HEK293 (cell line): ENCODE measurements at regions not wholly inside any gene's neighbourhood (a gene's known extent, or its start where the extent isn't known, plus 50 kb on each side); places are given as distances from the start of the nearest gene placed in this dataset.

ENCODE experiments used
- CTCF ChIA-PET: fragments of 350-600 bp; formaldehyde crosslinking; extraction: SDS; loops from one replicate; lab custom pipeline; 2021; ENCODE audit warnings: antibody characterized with exemption; lab: Yijun Ruan, JAX
- POLR2A ChIA-PET: fragments of 300-600 bp; formaldehyde crosslinking; extraction: SDS; loops from one replicate; lab custom pipeline; 2020; ENCODE audit warnings: antibody characterized with exemption, inconsistent platforms; lab: Yijun Ruan, JAX
- H3K27ac ChIP-seq: fragments of 200-500 bp; sonication (Bioruptor generic); 2 replicates; pipeline ENCODE4 v1.5.1; 2014; ENCODE audit warnings: low read depth, low read length, control low read depth, inconsistent platforms; ENCODE audit errors: extremely low read depth
- H3K36me3 ChIP-seq, 2 experiments: fragments of 200-500 bp in 1 of 2; sonication (Bioruptor generic) in 1 of 2; 1 replicate in 1 of 2; 2 replicates in 1 of 2; pipeline ENCODE4 v1.5.1; 2014 to 2017; ENCODE audit warnings: inconsistent platforms in 2 of 2, low read length in 2 of 2; ENCODE audit not compliant: control insufficient read depth in 2 of 2, insufficient read depth in 1 of 2
- H3K4me1 ChIP-seq: fragments of 200-500 bp; sonication (Bioruptor generic); 2 replicates; pipeline ENCODE4 v1.5.1; 2014; ENCODE audit warnings: mild to moderate bottlenecking, low read length, inconsistent platforms; ENCODE audit not compliant: control insufficient read depth, insufficient read depth
- H3K4me3 ChIP-seq: 2 replicates; pipeline ENCODE4 v1.5.1; 2011; ENCODE audit warnings: low read depth, mild to moderate bottlenecking, control low read depth, low read length, moderate library complexity
- H3K9me3 ChIP-seq: fragments of 200-500 bp; sonication (Bioruptor generic); 2 replicates; pipeline ENCODE4 v1.5.1; 2014; ENCODE audit warnings: low read depth, low read length, inconsistent platforms; ENCODE audit not compliant: control insufficient read depth, insufficient read depth
- AEBP2 ChIP-seq: fragments of 450-650 bp; formaldehyde crosslinking; IDR thresholded peaks from 2 replicates; pipeline ENCODE4 v1.5.1; 2016; ENCODE audit warnings: missing biosample characterization, missing genetic modification characterization, borderline replicate concordance
- FEZF1 ChIP-seq: fragments of 450-650 bp; formaldehyde crosslinking; IDR thresholded peaks from 2 replicates; pipeline ENCODE4 v1.5.1; 2016; ENCODE audit warnings: missing biosample characterization, missing genetic modification characterization
- GLIS2 ChIP-seq: fragments of 450-650 bp; formaldehyde crosslinking; IDR thresholded peaks from 2 replicates; pipeline ENCODE4 v1.5.1; 2016; ENCODE audit warnings: missing biosample characterization, missing genetic modification characterization
- HOXC10 ChIP-seq: sonication (generic); formaldehyde crosslinking; IDR thresholded peaks from 2 replicates; pipeline ENCODE4 v1.8.1; 2023; ENCODE audit warnings: mild to moderate bottlenecking, missing genetic modification reagents
- IKZF3 ChIP-seq: fragments of 450-650 bp; IDR thresholded peaks from 2 replicates; pipeline ENCODE4 v1.5.0; 2018; ENCODE audit warnings: missing biosample characterization, mild to moderate bottlenecking, missing genetic modification characterization, moderate library complexity
- KLF16 ChIP-seq: fragments of 450-650 bp; formaldehyde crosslinking; IDR thresholded peaks from 2 replicates; pipeline ENCODE4 v1.5.1; 2017; ENCODE audit warnings: missing biosample characterization, missing genetic modification characterization
- MEIS1 ChIP-seq: sonication (generic); formaldehyde crosslinking; IDR thresholded peaks from 2 replicates; pipeline ENCODE4 v1.8.1; 2022; ENCODE audit warnings: missing genetic modification reagents, mild to moderate bottlenecking, borderline replicate concordance
- SCRT2 ChIP-seq: fragments of 450-650 bp; formaldehyde crosslinking; IDR thresholded peaks from 2 replicates; pipeline ENCODE4 v1.5.1; 2016; ENCODE audit warnings: missing biosample characterization, missing genetic modification characterization
- ZBTB1 ChIP-seq: fragments of 450-650 bp; formaldehyde crosslinking; IDR thresholded peaks from 2 replicates; pipeline ENCODE4 v1.5.1; 2016; ENCODE audit warnings: missing biosample characterization, missing genetic modification characterization
- ZBTB6 ChIP-seq: fragments of 450-650 bp; formaldehyde crosslinking; IDR thresholded peaks from 2 replicates; pipeline ENCODE4 v1.5.1; 2017; ENCODE audit warnings: missing biosample characterization, missing genetic modification characterization
- ZEB2 ChIP-seq: fragments of 450-650 bp; formaldehyde crosslinking; IDR thresholded peaks from 2 replicates; pipeline ENCODE4 v1.5.1; 2016; ENCODE audit warnings: missing biosample characterization, missing genetic modification characterization
- ZFHX2 ChIP-seq: fragments of 450-650 bp; formaldehyde crosslinking; conservative IDR thresholded peaks from 2 replicates; pipeline ENCODE4 v1.5.1; 2016; ENCODE audit warnings: missing biosample characterization, missing genetic modification characterization
- ZNF114 ChIP-seq: fragments of 450-650 bp; formaldehyde crosslinking; IDR thresholded peaks from 2 replicates; pipeline ENCODE4 v1.5.0; 2017; ENCODE audit warnings: missing biosample characterization, missing genetic modification characterization
- ZNF133 ChIP-seq: fragments of 450-650 bp; formaldehyde crosslinking; IDR thresholded peaks from 2 replicates; pipeline ENCODE4 v1.5.1; 2016; ENCODE audit warnings: missing biosample characterization, missing genetic modification characterization
- ZNF146 ChIP-seq: fragments of 450-650 bp; formaldehyde crosslinking; IDR thresholded peaks from 2 replicates; pipeline ENCODE4 v1.5.1; 2016; ENCODE audit warnings: missing biosample characterization, missing genetic modification characterization
- ZNF19 ChIP-seq: fragments of 450-650 bp; formaldehyde crosslinking; IDR thresholded peaks from 2 replicates; pipeline ENCODE4; 2016; ENCODE audit warnings: missing biosample characterization, missing genetic modification characterization, low read depth
- ZNF24 ChIP-seq: fragments of 450-650 bp; formaldehyde crosslinking; IDR thresholded peaks from 2 replicates; pipeline ENCODE4 v1.5.1; 2016; ENCODE audit warnings: missing biosample characterization, missing genetic modification characterization
- ZNF26 ChIP-seq: fragments of 450-650 bp; formaldehyde crosslinking; IDR thresholded peaks from 2 replicates; pipeline ENCODE4 v1.5.1; 2016; ENCODE audit warnings: missing biosample characterization, missing genetic modification characterization
- ZNF274 ChIP-seq, 2 experiments: fragments of 200-500 bp in 1 of 2; fragments of 450-650 bp in 1 of 2; sonication (Bioruptor generic) in 1 of 2; formaldehyde crosslinking in 1 of 2; IDR thresholded peaks; 2 replicates each; pipeline versions ENCODE4 v1.5.1 to v1.6.1; 2014 to 2016; ENCODE audit warnings: borderline replicate concordance in 1 of 2, inconsistent platforms in 1 of 2, low read length in 1 of 2, missing biosample characterization in 1 of 2, missing genetic modification characterization in 1 of 2
- ZNF324 ChIP-seq: fragments of 450-650 bp; formaldehyde crosslinking; IDR thresholded peaks from 2 replicates; pipeline ENCODE4 v1.5.1; 2016; ENCODE audit warnings: missing biosample characterization, missing genetic modification characterization
- ZNF514 ChIP-seq: fragments of 450-650 bp; formaldehyde crosslinking; IDR thresholded peaks from 2 replicates; pipeline ENCODE4 v1.5.1; 2016; ENCODE audit warnings: missing biosample characterization, missing genetic modification characterization
- ZNF596 ChIP-seq: fragments of 450-650 bp; IDR thresholded peaks from 2 replicates; pipeline ENCODE4 v1.5.0; 2018; ENCODE audit warnings: missing biosample characterization, mild to moderate bottlenecking, missing genetic modification characterization, moderate library complexity
- ZNF747 ChIP-seq: fragments of 450-650 bp; formaldehyde crosslinking; IDR thresholded peaks from 2 replicates; pipeline ENCODE4 v1.5.1; 2016; ENCODE audit warnings: missing biosample characterization, missing genetic modification characterization
- ZSCAN30 ChIP-seq: fragments of 450-650 bp; IDR thresholded peaks from 2 replicates; pipeline ENCODE4 v1.5.1; 2018; ENCODE audit warnings: missing biosample characterization, mild to moderate bottlenecking, missing genetic modification characterization, moderate library complexity
- TF ChIP-seq, protein P1 (sequence below): fragments of 450-650 bp; formaldehyde crosslinking; IDR thresholded peaks from 2 replicates; pipeline ENCODE4 v1.5.1; 2017; ENCODE audit warnings: missing biosample characterization, missing genetic modification characterization
- TF ChIP-seq, protein P2 (sequence below): fragments of 450-650 bp; formaldehyde crosslinking; IDR thresholded peaks from 2 replicates; pipeline ENCODE4 v1.5.1; 2016; ENCODE audit warnings: missing biosample characterization, missing genetic modification characterization

DNA sequence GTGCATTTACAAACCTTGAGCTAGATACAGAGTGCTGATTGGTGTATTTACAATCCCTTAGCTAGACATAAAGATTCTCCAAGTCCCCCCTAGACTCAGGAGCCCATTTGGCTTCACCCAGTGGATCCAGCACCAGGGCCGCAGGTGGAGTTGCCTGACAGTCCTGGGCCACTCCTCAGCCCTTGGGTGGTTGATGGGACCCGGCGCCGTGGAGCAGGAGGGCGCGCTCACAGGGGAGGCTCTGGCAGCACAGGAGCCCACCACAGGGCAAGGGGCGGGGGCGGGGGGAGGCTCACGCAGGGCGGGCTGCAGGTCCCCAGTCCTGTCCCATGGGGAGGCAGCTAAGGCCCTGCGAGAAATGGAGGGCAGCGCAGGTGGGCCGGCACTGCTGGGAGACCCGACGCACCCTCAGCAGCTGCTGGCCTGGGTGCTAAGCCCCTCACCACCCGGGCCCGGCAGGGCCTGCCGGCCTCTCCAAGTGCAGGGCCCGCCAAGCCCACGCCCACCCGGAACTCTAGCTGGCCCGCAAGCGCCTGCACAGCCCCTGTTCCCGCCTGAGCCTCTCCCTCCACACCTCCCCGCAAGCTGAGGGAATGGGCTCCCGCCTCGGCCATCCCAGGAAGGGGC is 613.5 kb downstream of the TLE4 start:
- TF ChIP-seq ZNF26 (tag by site-specific recombination): no peak
- no peak for TF ChIP-seq FEZF1 (tag by site-specific recombination)
- no peak for TF ChIP-seq HOXC10 (CRISPR knock-in tag)
- no peak for TF ChIP-seq KLF16
- no peak for TF ChIP-seq IKZF3
- no peak for TF ChIP-seq MEIS1 (CRISPR knock-in tag)
- TF ChIP-seq, protein P1, sequence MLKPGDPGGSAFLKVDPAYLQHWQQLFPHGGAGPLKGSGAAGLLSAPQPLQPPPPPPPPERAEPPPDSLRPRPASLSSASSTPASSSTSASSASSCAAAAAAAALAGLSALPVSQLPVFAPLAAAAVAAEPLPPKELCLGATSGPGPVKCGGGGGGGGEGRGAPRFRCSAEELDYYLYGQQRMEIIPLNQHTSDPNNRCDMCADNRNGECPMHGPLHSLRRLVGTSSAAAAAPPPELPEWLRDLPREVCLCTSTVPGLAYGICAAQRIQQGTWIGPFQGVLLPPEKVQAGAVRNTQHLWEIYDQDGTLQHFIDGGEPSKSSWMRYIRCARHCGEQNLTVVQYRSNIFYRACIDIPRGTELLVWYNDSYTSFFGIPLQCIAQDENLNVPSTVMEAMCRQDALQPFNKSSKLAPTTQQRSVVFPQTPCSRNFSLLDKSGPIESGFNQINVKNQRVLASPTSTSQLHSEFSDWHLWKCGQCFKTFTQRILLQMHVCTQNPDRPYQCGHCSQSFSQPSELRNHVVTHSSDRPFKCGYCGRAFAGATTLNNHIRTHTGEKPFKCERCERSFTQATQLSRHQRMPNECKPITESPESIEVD: no peak
- no peak for TF ChIP-seq GLIS2
- no peak for TF ChIP-seq ZNF274 (IDR thresholded peaks at IDR 0.05; ENCODE audit: low read length)
- no peak for TF ChIP-seq ZNF274 (tag by site-specific recombination; IDR thresholded peaks at IDR 0.05; ENCODE audit: borderline replicate concordance)
- TF ChIP-seq ZNF133: no peak
- no peak for TF ChIP-seq ZBTB1 (tag by site-specific recombination)
- no peak for TF ChIP-seq ZNF747 (tag by site-specific recombination)
- TF ChIP-seq ZNF596 (tag by site-specific recombination): no peak
- Histone ChIP-seq H3K36me3 (no peaks in the 10 kb centered on the region), H3K27ac (no peak overlapping the region), H3K9me3 (no peaks in the 10 kb centered on the region), H3K4me3 (no peak overlapping the region), H3K4me1 (no peaks in the 10 kb centered on the region)
- CTCF ChIA-PET: interaction anchor here (0.6 to 1.2 kb wide), 2 partner anchors 9 to 144 kb away, joined by 3 read pairs; no protein-coding TSS in a partner anchor
- POLR2A ChIA-PET: no interaction called here

DNA sequence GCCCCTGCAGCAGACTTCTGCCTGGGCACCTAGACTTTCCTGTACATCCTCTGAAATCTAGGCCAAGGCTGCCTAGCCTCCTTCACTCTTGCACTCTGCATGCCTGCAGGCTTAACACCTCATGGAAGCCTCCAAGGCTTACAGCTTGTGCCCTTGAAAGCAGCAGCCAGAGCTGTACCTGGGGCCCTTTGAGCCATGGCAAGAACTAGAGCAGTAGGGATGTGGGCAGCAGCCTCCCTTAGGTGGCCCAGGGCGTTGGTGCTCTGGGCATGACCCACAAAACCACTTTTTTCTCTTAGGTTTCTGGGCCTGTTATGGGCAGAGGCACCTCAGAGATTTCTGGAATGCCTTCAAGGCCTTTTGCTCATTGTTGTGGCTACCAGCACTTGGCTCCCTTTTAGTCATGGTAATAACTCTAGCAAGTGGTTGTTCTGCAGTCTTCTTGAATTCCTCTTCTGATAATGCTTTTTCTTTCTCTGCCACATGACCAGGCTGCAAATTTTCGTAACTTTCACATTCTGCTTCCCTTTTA is 606.2 kb downstream of the TLE4 start:
- CTCF ChIA-PET: no interaction called here
- no peak overlapping the region for H3K4me3 ChIP-seq
- H3K36me3 ChIP-seq: no peaks in the 10 kb centered on the region
- H3K4me1 ChIP-seq: no peaks in the 10 kb centered on the region
- H3K9me3 ChIP-seq: no peaks in the 10 kb centered on the region
- H3K27ac ChIP-seq: no peak overlapping the region
- POLR2A ChIA-PET: no interaction called here
- TF ChIP-seq ZNF114 (tag by site-specific recombination) (no peak), ZBTB6 (no peak), KLF16 (no peak), ZNF596 (tag by site-specific recombination) (no peak), ZEB2 (tag by site-specific recombination) (no peak), ZNF24 (no peak), ZFHX2 (no peak), ZNF324 (no peak), ZNF146 (no peak), ZSCAN30 (no peak), AEBP2 (tag by site-specific recombination) (no peak), ZNF19 (tag by site-specific recombination) (no peak), ZNF514 (tag by site-specific recombination) (no peak), SCRT2 (tag by site-specific recombination) (no peak)
- TF ChIP-seq, protein P2, sequence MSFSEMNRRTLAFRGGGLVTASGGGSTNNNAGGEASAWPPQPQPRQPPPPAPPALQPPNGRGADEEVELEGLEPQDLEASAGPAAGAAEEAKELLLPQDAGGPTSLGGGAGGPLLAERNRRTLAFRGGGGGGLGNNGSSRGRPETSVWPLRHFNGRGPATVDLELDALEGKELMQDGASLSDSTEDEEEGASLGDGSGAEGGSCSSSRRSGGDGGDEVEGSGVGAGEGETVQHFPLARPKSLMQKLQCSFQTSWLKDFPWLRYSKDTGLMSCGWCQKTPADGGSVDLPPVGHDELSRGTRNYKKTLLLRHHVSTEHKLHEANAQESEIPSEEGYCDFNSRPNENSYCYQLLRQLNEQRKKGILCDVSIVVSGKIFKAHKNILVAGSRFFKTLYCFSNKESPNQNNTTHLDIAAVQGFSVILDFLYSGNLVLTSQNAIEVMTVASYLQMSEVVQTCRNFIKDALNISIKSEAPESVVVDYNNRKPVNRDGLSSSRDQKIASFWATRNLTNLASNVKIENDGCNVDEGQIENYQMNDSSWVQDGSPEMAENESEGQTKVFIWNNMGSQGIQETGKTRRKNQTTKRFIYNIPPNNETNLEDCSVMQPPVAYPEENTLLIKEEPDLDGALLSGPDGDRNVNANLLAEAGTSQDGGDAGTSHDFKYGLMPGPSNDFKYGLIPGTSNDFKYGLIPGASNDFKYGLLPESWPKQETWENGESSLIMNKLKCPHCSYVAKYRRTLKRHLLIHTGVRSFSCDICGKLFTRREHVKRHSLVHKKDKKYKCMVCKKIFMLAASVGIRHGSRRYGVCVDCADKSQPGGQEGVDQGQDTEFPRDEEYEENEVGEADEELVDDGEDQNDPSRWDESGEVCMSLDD (tag by site-specific recombination): no peak
